LNCaP clone FGC (cell line): ENCODE measurements at regions not wholly inside any gene's neighbourhood (a gene's known extent, or its start where the extent isn't known, plus 50 kb on each side); places are given as distances from the start of the nearest gene placed in this dataset.

Source experiments
- DNase-seq: peaks from one replicate; pipeline ENCODE4 v3.0.0-alpha.2; 2011; ENCODE audit warnings: low read depth
- H3K4me3 ChIP-seq: 2 replicates; pipeline ENCODE4 v1.5.1; 2011; ENCODE audit warnings: mild to moderate bottlenecking, low read depth, low read length, control low read depth
- TF ChIP-seq, protein P1 (sequence below): IDR thresholded peaks from 2 replicates; pipeline ENCODE4 v1.5.1; 2012; ENCODE audit warnings: mild to moderate bottlenecking; ENCODE audit not compliant: control insufficient read depth, insufficient read depth; ENCODE audit errors: extremely low read depth

DNA sequence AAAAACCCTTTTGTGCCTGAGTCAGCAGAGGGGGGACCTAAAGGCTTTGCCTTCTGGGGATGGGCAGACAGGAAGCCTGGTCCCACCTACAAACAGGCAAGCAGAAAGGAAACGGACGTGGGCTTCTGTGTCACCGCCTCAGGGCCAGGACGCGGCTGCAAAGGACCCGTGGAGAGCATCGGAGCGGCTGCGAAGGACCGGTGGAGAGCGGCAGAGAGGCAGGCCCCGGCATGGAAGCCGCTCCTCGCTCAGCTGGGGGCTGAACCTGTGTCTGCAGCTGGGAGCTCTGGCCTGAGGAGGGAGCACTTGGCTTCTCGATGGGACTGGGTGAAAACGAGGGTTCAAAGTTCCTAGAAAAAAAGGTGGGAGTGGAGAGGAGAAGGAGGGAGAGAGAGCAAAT, 125.4 kb upstream of the PPP2R2D start:
- no peak overlapping the region for H3K4me3 ChIP-seq
- DNase-seq = no peak

DNA sequence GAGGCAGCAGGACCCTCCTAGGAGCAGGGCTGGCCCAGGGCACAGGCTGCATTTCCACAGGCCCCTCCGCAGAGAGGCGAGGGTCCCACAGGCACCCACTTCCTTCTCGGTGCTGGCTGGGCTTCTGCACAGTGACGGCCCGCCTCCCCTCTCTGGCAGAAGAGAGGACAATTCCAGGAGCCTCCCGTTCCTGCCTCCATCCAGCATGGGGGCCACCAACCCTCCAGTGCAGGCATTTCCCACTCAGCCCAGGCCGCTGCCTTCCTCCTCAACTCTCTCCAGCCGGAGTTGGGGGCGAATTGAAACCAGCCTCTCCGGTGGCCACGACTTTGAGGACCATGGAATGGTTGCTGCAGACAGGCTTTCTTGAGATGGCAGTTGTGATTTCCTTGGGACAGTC, 125.0 kb upstream of the PPP2R2D start:
- no peak for DNase-seq
- no peak overlapping the region for H3K4me3 ChIP-seq
- TF ChIP-seq, protein P1, sequence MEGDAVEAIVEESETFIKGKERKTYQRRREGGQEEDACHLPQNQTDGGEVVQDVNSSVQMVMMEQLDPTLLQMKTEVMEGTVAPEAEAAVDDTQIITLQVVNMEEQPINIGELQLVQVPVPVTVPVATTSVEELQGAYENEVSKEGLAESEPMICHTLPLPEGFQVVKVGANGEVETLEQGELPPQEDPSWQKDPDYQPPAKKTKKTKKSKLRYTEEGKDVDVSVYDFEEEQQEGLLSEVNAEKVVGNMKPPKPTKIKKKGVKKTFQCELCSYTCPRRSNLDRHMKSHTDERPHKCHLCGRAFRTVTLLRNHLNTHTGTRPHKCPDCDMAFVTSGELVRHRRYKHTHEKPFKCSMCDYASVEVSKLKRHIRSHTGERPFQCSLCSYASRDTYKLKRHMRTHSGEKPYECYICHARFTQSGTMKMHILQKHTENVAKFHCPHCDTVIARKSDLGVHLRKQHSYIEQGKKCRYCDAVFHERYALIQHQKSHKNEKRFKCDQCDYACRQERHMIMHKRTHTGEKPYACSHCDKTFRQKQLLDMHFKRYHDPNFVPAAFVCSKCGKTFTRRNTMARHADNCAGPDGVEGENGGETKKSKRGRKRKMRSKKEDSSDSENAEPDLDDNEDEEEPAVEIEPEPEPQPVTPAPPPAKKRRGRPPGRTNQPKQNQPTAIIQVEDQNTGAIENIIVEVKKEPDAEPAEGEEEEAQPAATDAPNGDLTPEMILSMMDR = no peak

More for the DNA sequence above, 125.4 kb upstream of the PPP2R2D start:
- TF ChIP-seq, protein P1 = no peak

DNA sequence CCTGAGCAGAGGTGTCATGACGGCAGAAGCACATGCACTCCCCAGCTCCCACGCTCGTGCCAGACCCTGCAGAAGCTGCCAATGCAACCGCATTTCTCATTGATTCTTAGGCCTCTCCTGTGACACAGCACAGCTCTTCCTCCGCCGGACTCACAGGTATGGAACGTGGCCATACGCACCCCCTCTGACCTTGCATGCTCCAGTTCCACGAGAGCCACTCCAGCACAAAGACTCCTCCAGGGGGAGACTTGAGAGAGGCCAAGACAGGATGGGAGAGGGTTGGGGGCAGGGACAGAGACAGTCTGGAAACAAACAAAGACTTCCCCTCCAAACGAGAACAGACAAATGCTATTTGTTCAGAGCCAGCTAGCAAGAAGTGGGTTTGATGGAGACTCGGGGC, 124.3 kb upstream of the PPP2R2D start:
- TF ChIP-seq, protein P1 = no peak
- DNase-seq = no peak
- H3K4me3 ChIP-seq = no peak overlapping the region

DNA sequence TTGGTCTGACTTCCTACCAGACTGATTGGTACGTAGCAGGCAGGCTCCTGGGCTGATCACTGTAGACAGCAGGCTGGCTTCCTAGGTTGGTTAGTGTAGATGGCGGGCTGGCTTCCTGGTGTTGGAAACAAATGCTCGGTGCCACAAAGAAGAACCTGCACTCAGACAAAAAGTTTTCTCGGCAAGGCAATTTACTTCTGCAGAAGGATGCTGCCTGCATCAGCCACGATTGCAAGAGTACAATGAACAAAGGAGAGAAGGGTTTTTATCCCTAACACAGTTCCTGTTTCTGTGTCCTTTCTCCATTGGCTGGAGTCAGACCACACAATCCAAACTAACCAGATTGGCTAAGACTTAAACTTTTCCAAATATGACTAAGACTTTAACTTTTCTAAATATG, 123.6 kb upstream of the PPP2R2D start:
- no peak overlapping the region for H3K4me3 ChIP-seq
- TF ChIP-seq, protein P1 = no peak
- no peak for DNase-seq

DNA sequence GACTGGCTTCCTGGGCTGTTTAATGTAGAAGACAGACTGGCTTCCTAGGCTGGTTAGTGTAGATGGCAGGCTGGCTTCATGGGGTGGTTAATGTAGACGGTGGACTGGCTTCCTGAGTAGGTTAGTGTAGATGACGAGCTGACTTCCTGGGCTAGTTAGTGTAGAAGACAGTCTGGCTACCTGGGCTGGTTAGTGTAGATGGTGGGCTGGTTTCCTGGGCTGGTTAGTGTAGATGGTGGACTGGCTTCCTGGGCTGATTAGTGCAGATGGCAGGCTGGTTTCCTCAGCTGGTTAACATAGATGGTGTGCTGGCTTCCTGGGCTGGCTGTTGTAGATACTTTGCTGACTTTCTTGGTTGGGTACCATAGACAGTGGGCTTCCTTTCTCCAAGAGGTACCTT, 122.9 kb upstream of the PPP2R2D start:
- TF ChIP-seq, protein P1 = no peak
- no peak overlapping the region for H3K4me3 ChIP-seq
- DNase-seq = no peak

DNA sequence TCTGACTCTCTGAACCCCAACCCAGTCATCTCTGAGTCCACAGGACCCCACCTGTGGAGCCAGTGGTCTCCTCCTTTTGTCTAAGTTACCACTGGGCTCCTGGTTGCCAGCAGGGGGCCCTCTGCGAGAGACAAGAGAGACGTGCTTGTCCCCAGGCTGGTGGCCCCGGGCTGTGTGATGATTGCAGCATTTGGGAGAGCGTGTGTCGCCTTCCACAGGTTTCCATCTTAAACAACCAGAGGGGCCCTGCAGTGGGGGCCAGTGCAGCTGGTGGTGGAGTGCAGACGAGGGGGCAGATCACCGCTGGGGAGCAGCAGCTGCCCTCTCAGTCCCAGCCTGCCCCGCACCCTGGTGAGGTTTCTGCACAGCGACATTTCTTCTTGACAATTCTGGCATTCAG, 122.4 kb upstream of the PPP2R2D start:
- TF ChIP-seq, protein P1 = no peak
- H3K4me3 ChIP-seq = no peak overlapping the region
- no peak for DNase-seq

DNA sequence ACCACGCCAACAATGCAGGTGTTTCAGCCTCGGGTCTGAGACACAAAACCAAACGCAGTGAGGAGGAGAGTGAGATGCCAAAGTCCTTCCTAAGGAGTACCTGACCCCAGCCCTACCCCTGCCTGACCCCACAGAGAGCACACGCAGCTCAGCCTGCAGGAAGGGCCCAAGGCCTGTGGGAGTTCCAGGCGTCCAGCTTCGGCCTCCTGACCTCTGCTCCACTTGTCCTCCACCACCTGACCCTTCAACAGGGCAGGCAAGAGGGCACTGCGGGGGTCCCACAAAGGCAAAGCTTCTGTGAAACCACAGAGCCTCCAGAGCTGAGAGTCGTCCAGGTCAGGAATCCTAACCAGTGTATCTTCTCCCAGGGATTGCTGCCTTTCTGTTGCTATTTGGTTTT, 122.0 kb upstream of the PPP2R2D start:
- H3K4me3 ChIP-seq = no peak overlapping the region
- DNase-seq = no peak
- TF ChIP-seq, protein P1 = no peak
